Body of pancreas (tissue), 4 donors: ENCODE measurements at regions not wholly inside any gene's neighbourhood (a gene's known extent, or its start where the extent isn't known, plus 50 kb on each side); places are given as distances from the start of the nearest gene placed in this dataset.

Source experiments
- CTCF ChIP-seq, 7 experiments: fragments of 450-650 bp in 4 of 7; fragments of 200-600 bp in 3 of 7; sonication (generic) in 3 of 7; IDR thresholded peaks; one replicate each; pipeline ENCODE4 v1.5.1; 2016 to 2019; ENCODE audit warnings: antibody characterized with exemption in 7 of 7
- POLR2A ChIP-seq, 3 donors: fragments of 450-650 bp; IDR thresholded peaks; one replicate each; pipeline ENCODE4 v1.6.1; 2016; ENCODE audit warnings: antibody characterized with exemption in 3 of 3, mild to moderate bottlenecking in 2 of 3

- TF ChIP-seq POLR2A (IDR thresholded peaks at IDR 0.05) (no peak), CTCF (IDR thresholded peaks at IDR 0.05) (no peak)
Observed at GRCh38 chr15:58348095-58348812, 83.5 kb upstream of the LIPC start.
